HepG2 (cell line): ENCODE measurements at regions not wholly inside any gene's neighbourhood (a gene's known extent, or its start where the extent isn't known, plus 50 kb on each side); places are given as distances from the start of the nearest gene placed in this dataset.

Source experiments
- ATF7 ChIP-seq, 2 experiments: fragments of 450-650 bp in 1 of 2; sonication (generic) in 1 of 2; formaldehyde crosslinking in 1 of 2; IDR thresholded peaks; 2 replicates each; pipeline versions ENCODE4 v1.4.0 to v1.6.1; 2016 to 2020; ENCODE audit warnings: antibody characterized with exemption in 1 of 2, mild to moderate bottlenecking in 1 of 2, missing genetic modification reagents in 1 of 2
- DNMT3B ChIP-seq: conservative IDR thresholded peaks from 2 replicates; pipeline ENCODE4 v1.6.1; 2016; ENCODE audit warnings: missing biosample characterization, control low read depth
- EEA1 ChIP-seq: sonication (generic); formaldehyde crosslinking; IDR thresholded peaks from 2 replicates; pipeline ENCODE4 v1.5.1; 2020; ENCODE audit warnings: mild to moderate bottlenecking, missing genetic modification reagents, borderline replicate concordance
- HNF1A ChIP-seq, 2 experiments: sonication (generic) in 1 of 2; formaldehyde crosslinking in 1 of 2; IDR thresholded peaks; 2 replicates each; pipeline versions ENCODE4 v1.4.0 to v1.6.1; 2016 to 2020; ENCODE audit warnings: borderline replicate concordance in 1 of 2, low read depth in 1 of 2, mild to moderate bottlenecking in 1 of 2, missing genetic modification reagents in 1 of 2
- IRF1 ChIP-seq: sonication (generic); formaldehyde crosslinking; IDR thresholded peaks from 2 replicates; pipeline ENCODE4 v1.4.0; 2020; ENCODE audit warnings: low read depth, mild to moderate bottlenecking, missing genetic modification reagents
- ISX ChIP-seq: sonication (generic); formaldehyde crosslinking; conservative IDR thresholded peaks from 2 replicates; pipeline ENCODE4 v1.5.0; 2020; ENCODE audit warnings: missing genetic modification reagents
- NCOA5 ChIP-seq: sonication (generic); formaldehyde crosslinking; IDR thresholded peaks from 2 replicates; pipeline ENCODE4 v1.4.0; 2020; ENCODE audit warnings: missing genetic modification reagents
- NR2F2 ChIP-seq: IDR thresholded peaks from 2 replicates; pipeline ENCODE4 v1.6.1; 2012; ENCODE audit warnings: low read depth, inconsistent platforms, borderline replicate concordance
- SALL2 ChIP-seq: sonication (generic); formaldehyde crosslinking; IDR thresholded peaks from 2 replicates; pipeline ENCODE4 v1.8.1; 2023; ENCODE audit warnings: mild to moderate bottlenecking, missing genetic modification reagents, inconsistent platforms
- STAT5B ChIP-seq: sonication (generic); formaldehyde crosslinking; IDR thresholded peaks from 2 replicates; pipeline ENCODE4 v1.4.0; 2020; ENCODE audit warnings: missing genetic modification reagents
- TCF7 ChIP-seq: sonication (generic); IDR thresholded peaks from 2 replicates; pipeline ENCODE4 v1.6.1; 2016; ENCODE audit warnings: antibody characterized with exemption, low read depth
- TMF1 ChIP-seq: sonication (generic); formaldehyde crosslinking; IDR thresholded peaks from 2 replicates; pipeline ENCODE4 v1.8.1; 2022; ENCODE audit warnings: low read depth, missing genetic modification reagents
- ZFP82 ChIP-seq: sonication (generic); formaldehyde crosslinking; IDR thresholded peaks from 2 replicates; pipeline ENCODE4 v1.5.1; 2020; ENCODE audit warnings: mild to moderate bottlenecking, missing genetic modification reagents, borderline replicate concordance
- ZNF431 ChIP-seq: sonication (generic); formaldehyde crosslinking; IDR thresholded peaks from 2 replicates; pipeline ENCODE4 v1.9.0; 2022; ENCODE audit warnings: missing genetic modification reagents, low read depth, mild to moderate bottlenecking, borderline replicate concordance
- ZNF672 ChIP-seq: sonication (generic); formaldehyde crosslinking; IDR thresholded peaks from 2 replicates; pipeline ENCODE4 v1.8.1; 2022; ENCODE audit warnings: missing genetic modification reagents
- TF ChIP-seq, protein P1 (sequence below): sonication (generic); formaldehyde crosslinking; IDR thresholded peaks from 2 replicates; pipeline ENCODE4 v1.5.1; 2020; ENCODE audit warnings: mild to moderate bottlenecking, moderate library complexity, missing genetic modification reagents
- TF ChIP-seq, protein P2 (sequence below): sonication (generic); formaldehyde crosslinking; IDR thresholded peaks from 2 replicates; pipeline ENCODE4 v1.4.0; 2020; ENCODE audit warnings: mild to moderate bottlenecking, missing genetic modification reagents
- TF ChIP-seq, protein P3 (sequence below): IDR thresholded peaks from 2 replicates; pipeline ENCODE4 v1.6.1; 2012; ENCODE audit warnings: low read depth, low read length, improper control_type of control experiment

DNA sequence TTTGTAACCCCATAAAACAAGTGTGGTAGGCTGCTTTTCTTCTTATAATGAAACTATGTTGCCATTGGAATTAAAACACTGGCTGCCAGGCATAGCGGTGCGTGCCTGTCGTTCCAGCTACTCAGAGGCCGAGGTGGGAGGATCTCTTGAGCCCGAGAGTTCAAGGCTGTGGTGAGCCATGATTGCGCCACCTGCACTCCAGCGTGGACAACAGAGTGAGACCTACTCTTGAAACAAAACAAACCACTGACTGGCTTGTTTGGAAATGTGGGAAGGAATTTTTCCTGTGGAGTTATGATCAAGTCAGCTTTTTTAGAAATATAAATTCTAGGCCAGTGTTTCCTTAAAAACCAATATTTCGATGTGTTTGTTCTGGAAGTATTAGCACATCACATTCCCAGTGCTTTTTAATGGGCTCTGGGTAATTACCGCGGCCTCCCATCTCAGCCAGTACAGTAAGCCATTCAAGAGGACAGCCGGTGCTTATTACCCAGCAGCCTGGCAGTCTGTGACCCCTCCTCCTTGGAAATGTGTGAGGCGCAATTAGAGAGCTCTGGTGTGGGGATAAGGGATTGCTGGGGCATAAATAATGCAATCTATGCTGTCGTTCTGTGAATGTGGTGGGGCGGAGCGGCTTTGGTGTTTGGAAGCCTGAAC, 58.3 kb upstream of the TRAK1 start (continued):
- TF ChIP-seq ZFP82 (CRISPR knock-in tag), result no peak
- TF ChIP-seq TMF1 (CRISPR knock-in tag), result no peak
- TF ChIP-seq ISX (CRISPR knock-in tag), result no peak
- peak; percentile 59; the same call in 1 of the 2 replicates for TF ChIP-seq NR2F2
- TF ChIP-seq TCF7, result peak; percentile 62; the same call in 1 of the 2 replicates
- TF ChIP-seq, protein P1, sequence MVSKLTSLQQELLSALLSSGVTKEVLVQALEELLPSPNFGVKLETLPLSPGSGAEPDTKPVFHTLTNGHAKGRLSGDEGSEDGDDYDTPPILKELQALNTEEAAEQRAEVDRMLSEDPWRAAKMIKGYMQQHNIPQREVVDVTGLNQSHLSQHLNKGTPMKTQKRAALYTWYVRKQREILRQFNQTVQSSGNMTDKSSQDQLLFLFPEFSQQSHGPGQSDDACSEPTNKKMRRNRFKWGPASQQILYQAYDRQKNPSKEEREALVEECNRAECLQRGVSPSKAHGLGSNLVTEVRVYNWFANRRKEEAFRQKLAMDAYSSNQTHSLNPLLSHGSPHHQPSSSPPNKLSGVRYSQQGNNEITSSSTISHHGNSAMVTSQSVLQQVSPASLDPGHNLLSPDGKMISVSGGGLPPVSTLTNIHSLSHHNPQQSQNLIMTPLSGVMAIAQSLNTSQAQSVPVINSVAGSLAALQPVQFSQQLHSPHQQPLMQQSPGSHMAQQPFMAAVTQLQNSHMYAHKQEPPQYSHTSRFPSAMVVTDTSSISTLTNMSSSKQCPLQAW (CRISPR knock-in tag), result peak; percentile 80
- no peak for TF ChIP-seq SALL2 (CRISPR knock-in tag)
- TF ChIP-seq DNMT3B (CRISPR knock-in tag), result no peak
- TF ChIP-seq, protein P2, sequence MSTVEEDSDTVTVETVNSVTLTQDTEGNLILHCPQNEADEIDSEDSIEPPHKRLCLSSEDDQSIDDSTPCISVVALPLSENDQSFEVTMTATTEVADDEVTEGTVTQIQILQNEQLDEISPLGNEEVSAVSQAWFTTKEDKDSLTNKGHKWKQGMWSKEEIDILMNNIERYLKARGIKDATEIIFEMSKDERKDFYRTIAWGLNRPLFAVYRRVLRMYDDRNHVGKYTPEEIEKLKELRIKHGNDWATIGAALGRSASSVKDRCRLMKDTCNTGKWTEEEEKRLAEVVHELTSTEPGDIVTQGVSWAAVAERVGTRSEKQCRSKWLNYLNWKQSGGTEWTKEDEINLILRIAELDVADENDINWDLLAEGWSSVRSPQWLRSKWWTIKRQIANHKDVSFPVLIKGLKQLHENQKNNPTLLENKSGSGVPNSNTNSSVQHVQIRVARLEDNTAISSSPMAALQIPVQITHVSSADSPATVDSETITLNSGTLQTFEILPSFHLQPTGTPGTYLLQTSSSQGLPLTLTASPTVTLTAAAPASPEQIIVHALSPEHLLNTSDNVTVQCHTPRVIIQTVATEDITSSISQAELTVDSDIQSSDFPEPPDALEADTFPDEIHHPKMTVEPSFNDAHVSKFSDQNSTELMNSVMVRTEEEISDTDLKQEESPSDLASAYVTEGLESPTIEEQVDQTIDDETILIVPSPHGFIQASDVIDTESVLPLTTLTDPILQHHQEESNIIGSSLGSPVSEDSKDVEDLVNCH (CRISPR knock-in tag), result no peak
- no peak for TF ChIP-seq ZNF672 (CRISPR knock-in tag)
- TF ChIP-seq NCOA5 (CRISPR knock-in tag), result no peak
- no peak for TF ChIP-seq ATF7 (IDR thresholded peaks at IDR 0.05)
- TF ChIP-seq ATF7 (CRISPR knock-in tag; IDR thresholded peaks at IDR 0.05), result no peak
- TF ChIP-seq STAT5B, result no peak
- TF ChIP-seq, protein P3, sequence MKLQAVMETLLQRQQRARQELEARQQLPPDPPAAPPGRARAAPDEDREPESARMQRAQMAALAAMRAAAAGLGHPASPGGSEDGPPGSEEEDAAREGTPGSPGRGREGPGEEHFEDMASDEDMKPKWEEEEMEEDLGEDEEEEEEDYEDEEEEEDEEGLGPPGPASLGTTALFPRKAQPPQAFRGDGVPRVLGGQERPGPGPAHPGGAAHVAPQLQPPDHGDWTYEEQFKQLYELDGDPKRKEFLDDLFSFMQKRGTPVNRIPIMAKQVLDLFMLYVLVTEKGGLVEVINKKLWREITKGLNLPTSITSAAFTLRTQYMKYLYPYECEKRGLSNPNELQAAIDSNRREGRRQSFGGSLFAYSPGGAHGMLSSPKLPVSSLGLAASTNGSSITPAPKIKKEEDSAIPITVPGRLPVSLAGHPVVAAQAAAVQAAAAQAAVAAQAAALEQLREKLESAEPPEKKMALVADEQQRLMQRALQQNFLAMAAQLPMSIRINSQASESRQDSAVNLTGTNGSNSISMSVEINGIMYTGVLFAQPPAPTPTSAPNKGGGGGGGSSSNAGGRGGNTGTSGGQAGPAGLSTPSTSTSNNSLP, result peak; percentile 42; the same call in 1 of the 2 replicates
- no peak for TF ChIP-seq EEA1
- TF ChIP-seq HNF1A (IDR thresholded peaks at IDR 0.05; ENCODE audit: low read depth), result peak; percentile 54; the same call in 1 of the 2 replicates
- peak; percentile 37; the same call in 1 of the 2 replicates for TF ChIP-seq HNF1A (CRISPR knock-in tag; IDR thresholded peaks at IDR 0.05; ENCODE audit: borderline replicate concordance)
- no peak for TF ChIP-seq IRF1
- no peak for TF ChIP-seq ZNF431 (CRISPR knock-in tag)
